DMS53 treated with DMSO at 0.1 percent for 48 hours (cell line): ENCODE measurements at regions not wholly inside any gene's neighbourhood (a gene's known extent, or its start where the extent isn't known, plus 50 kb on each side); places are given as distances from the start of the nearest gene placed in this dataset.
A peak's percentile ranks its signal among the peaks of the same experiment; 100 is the strongest.

Experiments
- DNase-seq: peaks from one replicate; lab custom pipeline; 2025; ENCODE audit not compliant: unreplicated experiment; lab: John Stamatoyannopoulos, UW

- DNase-seq: no peak
Observed at GRCh38 chr21:14870853-14871149, 194.0 kb downstream of the NRIP1 start.

- DNase-seq: no peak
Observed at GRCh38 chr21:14869984-14870852, 194.6 kb downstream of the NRIP1 start.

GRCh38 chr21:14866859-14867765, 197.7 kb downstream of the NRIP1 start:
- DNase-seq: no peak

- DNase-seq: peak; percentile 66
Observed at GRCh38 chr21:14864211-14865021, 200.4 kb downstream of the NRIP1 start.

DNA sequence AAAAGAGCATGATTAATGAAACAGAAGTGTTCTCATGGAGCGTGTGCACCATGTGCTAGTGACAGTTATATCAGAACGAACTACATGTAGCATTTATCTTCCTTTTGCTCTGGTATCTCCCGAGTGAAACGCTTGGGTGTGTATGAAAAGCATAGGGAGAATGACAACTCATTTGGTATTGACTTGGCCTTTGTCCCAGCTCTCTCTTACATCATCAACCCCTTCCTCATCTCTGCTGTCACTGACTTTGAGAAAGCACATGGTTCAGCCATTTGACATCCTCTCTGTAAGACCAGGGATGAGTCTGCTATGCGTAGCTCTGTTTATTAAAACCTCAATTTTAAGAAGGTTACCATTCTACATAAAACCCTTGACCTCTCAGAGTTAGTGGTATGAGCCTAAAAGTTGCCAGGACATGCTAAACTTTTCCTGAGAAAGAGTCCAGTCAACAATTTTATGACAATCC, 201.0 kb downstream of the NRIP1 start:
- no peak for DNase-seq

DNA sequence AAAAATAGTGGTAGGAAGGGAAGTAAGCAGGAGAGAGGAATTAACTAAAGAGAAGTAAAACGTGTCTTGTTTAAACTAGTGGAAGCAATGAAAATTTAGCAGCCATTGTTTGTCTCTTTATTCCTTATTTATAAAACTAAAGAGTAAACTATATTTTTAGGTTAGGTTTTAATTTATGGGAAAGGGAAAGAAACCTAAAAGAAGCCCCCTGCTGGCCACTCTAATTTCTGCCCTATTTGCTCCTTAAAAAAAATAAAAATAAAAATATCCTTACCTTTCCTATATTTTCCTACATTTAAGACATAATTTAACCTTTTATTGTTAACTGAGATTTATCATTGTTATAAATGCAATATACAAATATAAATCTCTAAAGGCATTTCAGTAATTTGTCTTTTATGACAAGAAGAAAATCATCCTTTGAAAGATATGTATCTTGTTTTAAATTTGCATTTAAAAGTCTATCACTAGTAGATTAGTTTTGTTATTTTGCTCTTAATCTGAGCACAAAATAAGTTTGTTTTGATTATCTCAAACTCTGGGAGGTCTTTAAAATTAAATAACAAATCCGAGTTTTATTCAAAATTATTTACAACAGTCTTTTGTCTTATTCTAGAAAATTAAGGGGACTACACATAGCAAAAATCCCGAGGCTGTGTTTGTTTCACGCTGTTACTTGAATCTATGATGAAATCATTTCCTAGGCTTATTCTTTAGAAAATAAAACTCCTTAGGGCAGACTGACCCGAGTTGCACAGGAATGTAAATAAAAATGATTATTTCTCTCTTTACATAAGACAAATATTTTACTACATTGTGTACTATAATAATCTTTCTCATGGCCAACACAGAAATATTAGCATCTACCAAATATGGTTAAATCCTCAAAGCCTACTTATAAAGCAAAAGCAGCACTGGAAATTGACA, 201.7 kb downstream of the NRIP1 start:
- DNase-seq: no peak

- no peak for DNase-seq
Observed at GRCh38 chr21:14858311-14858710, 206.5 kb downstream of the NRIP1 start.

DNA sequence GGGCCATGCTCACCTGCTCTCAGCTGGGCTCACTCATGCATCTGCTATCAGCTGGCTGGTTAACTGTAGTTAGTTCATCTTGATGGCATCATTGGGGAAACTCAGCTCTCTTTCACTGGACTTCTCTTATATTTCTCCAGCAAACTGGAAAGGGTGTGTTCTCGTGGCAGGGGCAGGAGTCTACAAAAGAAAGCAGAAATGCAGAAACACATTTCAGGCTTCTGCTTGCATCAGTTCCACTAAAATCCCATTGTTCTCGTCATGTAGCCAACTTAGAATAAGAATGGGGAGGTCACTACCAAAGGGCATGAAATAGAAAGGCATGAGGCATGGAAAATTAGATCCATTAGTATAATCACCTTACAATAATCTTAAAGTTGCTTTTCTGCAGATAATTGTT, 207.3 kb downstream of the NRIP1 start:
- no peak for DNase-seq

GRCh38 chr21:14850394-14850793, 214.4 kb downstream of the NRIP1 start:
- no peak for DNase-seq

GRCh38 chr21:14846621-14847020, 218.2 kb downstream of the NRIP1 start:
- no peak for DNase-seq

GRCh38 chr21:14844001-14844400, 220.8 kb downstream of the NRIP1 start:
- DNase-seq: no peak

- DNase-seq: no peak
Observed at GRCh38 chr21:14842601-14843000, 222.2 kb downstream of the NRIP1 start.

- no peak for DNase-seq
Observed at GRCh38 chr21:14841511-14842472, 223.0 kb downstream of the NRIP1 start.

GRCh38 chr21:14838400-14838799, 226.4 kb downstream of the NRIP1 start:
- no peak for DNase-seq

DNA sequence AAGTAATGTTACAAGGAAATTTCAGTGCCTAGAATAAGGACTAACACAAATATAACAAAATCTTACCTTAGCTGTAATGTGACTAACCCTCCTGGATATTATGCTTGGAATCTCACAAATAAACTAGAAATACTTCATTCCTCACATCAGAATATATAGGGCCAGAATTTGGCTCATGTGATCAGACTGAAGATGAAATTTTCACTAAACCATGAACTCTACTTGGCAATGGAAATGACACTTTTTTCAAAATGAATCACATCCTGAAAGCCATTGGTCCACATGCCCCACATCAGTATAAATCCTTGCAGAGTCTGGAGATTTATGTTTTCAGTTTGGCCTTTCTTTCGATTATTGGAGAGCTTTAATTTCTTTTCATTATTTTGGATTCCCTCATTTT, 227.8 kb downstream of the NRIP1 start:
- DNase-seq: no peak

DNA sequence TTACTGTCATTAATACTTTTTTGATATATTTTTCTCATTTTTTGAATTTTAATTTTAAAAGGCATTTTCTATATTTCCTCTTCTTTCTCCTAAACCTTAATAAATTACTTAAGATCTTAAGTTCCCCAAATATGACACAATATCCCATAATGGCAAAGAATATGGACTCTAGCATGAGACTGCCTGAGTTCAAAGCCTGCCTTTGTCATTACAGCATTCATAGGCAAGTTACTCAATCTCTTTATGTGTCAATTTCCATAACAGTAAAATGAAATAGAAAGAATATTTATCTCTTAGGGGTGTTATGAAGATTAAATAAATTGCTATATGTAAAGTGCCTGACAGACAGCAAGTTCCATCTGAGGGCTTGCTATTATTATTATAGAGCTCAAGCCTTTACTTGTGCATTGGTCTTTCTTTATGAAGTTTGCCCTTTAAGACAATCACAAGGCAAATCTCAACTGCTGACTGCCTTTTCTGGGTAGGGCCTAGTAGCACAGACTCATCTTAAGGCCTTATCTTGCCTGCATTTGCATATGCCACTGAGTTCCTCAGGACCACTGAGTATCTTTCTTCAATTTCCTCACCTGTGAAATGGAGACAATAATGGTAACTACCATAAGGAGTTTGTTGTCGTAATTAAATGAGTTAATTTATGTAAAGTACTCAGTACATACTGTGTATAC, 231.0 kb downstream of the NRIP1 start:
- no peak for DNase-seq

DNA sequence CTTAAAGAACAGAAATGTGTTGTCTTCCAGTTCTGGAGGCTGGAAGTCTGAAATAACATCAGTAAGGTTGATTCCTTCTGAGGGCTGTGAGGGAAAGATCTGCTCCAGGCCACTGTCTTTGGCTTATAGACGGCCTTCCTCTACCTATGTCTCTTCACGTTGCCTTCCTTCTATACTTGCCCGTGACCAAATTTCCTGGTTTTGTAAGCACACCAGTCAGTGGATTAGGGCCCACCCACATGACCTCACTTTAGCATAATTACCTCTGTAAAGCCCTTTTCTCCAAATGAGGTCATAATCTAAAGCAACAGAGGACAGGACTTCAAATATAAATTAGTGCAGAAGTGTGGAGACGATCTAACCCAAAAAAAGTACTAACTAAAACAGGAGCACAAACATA, 231.6 kb downstream of the NRIP1 start:
- DNase-seq: no peak

DNA sequence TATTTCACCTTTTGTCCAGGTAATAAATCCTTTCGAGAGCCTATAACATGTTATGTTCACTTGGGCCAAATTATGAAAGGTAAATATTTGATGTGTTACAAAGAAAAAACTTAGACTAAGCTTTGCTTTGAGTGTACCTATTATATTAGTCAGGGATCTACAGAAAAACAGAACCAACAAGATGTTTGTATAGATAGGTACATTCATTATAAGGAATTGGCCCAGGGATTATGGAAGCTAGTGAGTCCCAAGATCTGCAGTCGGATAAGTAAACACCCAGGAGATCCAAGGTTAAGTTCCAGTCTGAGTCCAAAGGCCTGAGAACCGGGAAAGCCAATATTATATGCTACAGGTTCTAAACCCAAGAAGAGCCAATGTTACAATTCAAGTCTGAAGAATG, 234.5 kb downstream of the NRIP1 start:
- no peak for DNase-seq
